GM12873 (cell line): ENCODE measurements at regions not wholly inside any gene's neighbourhood (a gene's known extent, or its start where the extent isn't known, plus 50 kb on each side); places are given as distances from the start of the nearest gene placed in this dataset.

Experiments used
- CTCF ChIP-seq: IDR thresholded peaks from 2 replicates; pipeline ENCODE4 v1.5.1; 2012; ENCODE audit warnings: low read depth, mild to moderate bottlenecking, moderate library complexity, low read length, control low read depth; ENCODE audit not compliant: insufficient read depth; ENCODE audit errors: missing control alignments

DNA sequence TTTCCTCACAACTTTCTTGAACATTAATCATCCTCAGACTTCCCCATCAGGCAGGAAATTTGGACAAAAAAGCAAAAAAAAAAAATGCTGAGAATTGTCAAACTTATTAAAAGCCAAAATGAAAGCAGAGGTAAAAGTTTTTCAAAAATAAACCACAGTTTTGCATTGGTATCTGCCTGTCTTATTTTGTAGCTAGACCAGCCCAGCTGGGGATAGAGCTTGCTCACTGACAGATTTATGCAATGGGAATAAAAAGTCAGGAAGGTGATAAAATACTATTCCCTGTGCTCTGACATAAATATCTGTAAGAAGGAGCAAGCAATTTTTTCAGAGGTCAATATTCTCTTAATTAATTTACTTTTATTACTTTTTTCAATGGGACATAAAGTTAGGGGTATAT, 1006.7 kb upstream of the ALCAM start:
- no peak for TF ChIP-seq CTCF

DNA sequence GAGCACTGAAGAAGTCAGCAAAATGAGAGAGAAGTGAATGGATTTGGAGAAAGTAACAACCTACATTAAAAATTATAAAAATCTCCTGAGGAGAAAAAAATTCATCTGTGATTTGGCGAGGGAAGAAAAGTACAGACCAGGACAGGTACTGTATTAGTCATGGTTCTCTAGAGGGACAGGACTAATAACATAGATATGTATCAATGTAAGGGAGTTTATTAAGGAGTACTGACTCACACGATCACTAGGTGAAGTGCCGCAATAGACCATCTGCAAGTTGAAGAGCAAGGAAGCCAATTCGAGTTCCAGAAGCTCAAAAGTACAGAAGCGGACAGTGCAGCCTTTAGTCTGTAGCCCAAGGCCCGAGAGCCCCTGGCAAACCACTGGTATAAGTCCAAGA, 1004.4 kb upstream of the ALCAM start:
- no peak for TF ChIP-seq CTCF

DNA sequence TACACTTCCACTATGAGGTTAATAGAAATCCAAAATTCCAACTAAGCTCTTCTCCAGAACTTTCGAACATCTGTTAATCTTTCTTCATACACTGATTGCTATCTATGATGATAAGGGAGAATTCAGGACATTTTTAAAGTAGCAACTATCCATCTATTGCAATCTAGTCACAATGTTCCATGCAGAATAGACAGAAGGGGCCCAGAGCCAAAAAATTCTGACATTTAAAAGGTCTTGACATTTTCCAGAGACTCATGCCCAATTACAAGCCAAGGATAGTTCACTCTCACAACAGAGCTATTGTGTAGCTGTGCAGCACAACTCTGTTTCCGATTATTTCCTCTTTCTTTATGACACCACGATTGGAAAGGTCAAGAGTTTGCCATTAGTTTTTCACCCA, 999.7 kb upstream of the ALCAM start:
- no peak for TF ChIP-seq CTCF

DNA sequence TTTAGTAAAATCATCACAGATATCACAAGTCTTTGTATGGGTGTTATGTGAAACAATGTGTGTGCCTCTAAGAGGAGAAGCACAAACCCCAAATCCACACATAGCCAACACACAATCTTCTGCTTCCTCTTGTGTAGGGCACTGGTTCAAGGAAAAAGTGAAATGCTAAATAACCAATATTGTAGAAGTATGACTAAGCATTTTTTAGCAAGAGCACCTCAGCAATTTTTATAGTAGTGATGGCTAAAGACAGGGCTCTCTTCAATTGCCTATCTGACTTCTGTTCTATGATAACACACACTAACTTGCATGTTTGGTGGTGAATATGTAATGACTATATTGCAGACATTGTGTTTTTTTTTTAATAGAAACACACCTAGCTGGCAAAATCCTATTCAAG, 997.9 kb upstream of the ALCAM start:
- no peak for TF ChIP-seq CTCF

- no peak for TF ChIP-seq CTCF
Observed at GRCh38 chr3:104385421-104385820, 981.3 kb upstream of the ALCAM start.

GRCh38 chr3:104388619-104389018, 978.1 kb upstream of the ALCAM start:
- no peak for TF ChIP-seq CTCF

DNA sequence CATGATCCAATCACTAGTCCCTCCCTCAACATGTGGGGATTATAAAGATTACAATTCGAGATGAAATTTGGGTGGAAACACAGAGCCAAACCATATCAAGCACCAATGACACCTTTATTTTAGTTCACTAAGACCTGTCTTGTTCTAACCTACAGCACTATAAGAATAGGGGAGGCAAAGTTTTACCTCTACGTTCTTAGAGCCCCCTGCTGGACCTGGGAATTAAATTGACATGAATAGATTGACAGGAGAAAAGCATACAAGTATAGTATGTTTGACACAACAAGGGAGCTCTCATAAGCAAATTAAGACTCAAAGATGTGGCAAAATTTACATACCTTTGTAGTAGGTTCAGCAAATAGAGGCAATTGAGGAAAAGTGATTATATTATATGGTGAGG, 974.4 kb upstream of the ALCAM start:
- no peak for TF ChIP-seq CTCF
